Body of pancreas (tissue), 4 donors: ENCODE measurements at regions not wholly inside any gene's neighbourhood (a gene's known extent, or its start where the extent isn't known, plus 50 kb on each side); places are given as distances from the start of the nearest gene placed in this dataset.

Experiments used
- ATAC-seq: fragments of 150-250 bp; one replicate; pipeline ENCODE4 v1.9.1; 2016
- DNase-seq, 4 donors: peaks; one replicate each; pipeline ENCODE4 v3.0.0-alpha.2; 2019
- H3K27ac ChIP-seq, 4 donors: fragments of 200-600 bp; sonication (generic); 1 replicate in 3 of 4; 2 replicates in 1 of 4; pipeline versions ENCODE4 v1.5.1 to v1.6.1; 2016 to 2019; ENCODE audit warnings: mild to moderate bottlenecking in 1 of 4, mixed read lengths in 1 of 4, moderate library complexity in 1 of 4
- H3K27me3 ChIP-seq, 2 donors: fragments of 200-600 bp; sonication (generic); one replicate each; pipeline ENCODE4 v1.6.0; 2016; ENCODE audit warnings: mild to moderate bottlenecking in 1 of 2
- H3K36me3 ChIP-seq, 2 donors: fragments of 200-600 bp; sonication (generic); replicated peaks in 1 of 2; 2 replicates each; pipeline ENCODE4 v1.5.1; 2016; ENCODE audit warnings: low read depth in 2 of 2; ENCODE audit not compliant: insufficient read depth in 1 of 2
- H3K4me1 ChIP-seq: fragments of 200-600 bp; sonication (generic); one replicate; pipeline ENCODE4 v1.6.0; 2016
- H3K4me3 ChIP-seq, 2 donors: fragments of 200-600 bp; sonication (generic); 1 replicate in 1 of 2; 2 replicates in 1 of 2; pipeline ENCODE4 v1.5.1; 2016 to 2019
- H3K9me3 ChIP-seq, 3 donors: fragments of 200-600 bp; sonication (generic); 1 replicate in 2 of 3; 2 replicates in 1 of 3; pipeline ENCODE4 v1.5.1; 2016
- POLR2A ChIP-seq, 3 donors: fragments of 450-650 bp; IDR thresholded peaks; one replicate each; pipeline ENCODE4 v1.6.1; 2016; ENCODE audit warnings: antibody characterized with exemption in 3 of 3, mild to moderate bottlenecking in 2 of 3
- WGBS, 2 donors: methylation state at CpG; one replicate each; pipeline ENCODE4 v1.1.5; 2017; 5-methylcytosine and 5-hydroxymethylcytosine counted together
- intact Hi-C: fragments of 100-400 bp; cut with DNase I; formaldehyde crosslinking; loops from one replicate; pipeline ENCODE4 v1.15.1; 2023
- TF ChIP-seq, protein P1 (sequence below), 7 experiments: fragments of 450-650 bp in 4 of 7; fragments of 200-600 bp in 3 of 7; sonication (generic) in 3 of 7; IDR thresholded peaks; one replicate each; pipeline ENCODE4 v1.5.1; 2016 to 2019; ENCODE audit warnings: antibody characterized with exemption in 7 of 7

DNA sequence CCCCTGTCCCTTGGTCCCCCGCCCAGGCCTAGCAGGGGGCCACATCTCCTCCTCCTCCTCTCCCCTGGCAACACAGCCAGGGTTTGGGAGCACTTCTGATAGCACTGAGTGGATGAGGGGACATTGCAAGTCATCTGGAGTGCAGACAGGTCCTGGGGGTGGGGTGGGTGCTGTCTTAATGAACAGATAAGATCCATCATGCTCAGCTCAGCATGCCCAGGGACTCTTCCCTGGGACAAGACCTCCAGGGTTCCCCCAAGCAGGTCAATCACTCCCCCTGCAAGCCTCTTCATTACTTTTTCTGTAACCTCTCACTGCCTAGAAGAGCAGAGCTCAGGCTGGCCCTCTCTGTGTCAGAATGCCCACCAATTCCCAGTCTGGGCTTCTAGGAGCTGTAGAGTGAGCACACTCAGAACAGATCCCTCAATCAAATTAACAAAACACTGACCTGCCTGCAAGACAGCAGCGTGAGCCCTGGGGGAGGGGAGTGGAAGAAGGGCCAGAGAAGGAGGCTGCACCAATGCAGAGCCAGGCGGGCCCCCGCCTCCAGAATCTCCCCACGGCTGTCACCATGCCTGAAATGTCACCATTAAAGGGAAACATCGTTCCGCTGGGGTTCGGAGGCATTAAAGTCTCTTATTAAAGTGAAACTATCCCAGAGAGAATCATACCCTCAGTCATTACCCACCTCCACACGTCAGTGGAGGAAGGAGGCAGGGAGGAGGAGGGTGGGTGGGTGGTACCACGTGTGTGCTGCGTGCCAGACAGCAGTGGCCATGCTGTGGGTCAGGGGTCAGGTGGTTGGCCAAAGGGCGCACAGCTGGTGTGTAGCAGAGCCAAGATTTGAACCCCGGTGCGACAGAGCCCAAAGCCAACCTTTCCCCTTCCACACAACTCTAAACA, 114.7 kb upstream of the LINGO1 start:
- intact Hi-C loops = no loop called here
- no peak for ATAC-seq

DNA sequence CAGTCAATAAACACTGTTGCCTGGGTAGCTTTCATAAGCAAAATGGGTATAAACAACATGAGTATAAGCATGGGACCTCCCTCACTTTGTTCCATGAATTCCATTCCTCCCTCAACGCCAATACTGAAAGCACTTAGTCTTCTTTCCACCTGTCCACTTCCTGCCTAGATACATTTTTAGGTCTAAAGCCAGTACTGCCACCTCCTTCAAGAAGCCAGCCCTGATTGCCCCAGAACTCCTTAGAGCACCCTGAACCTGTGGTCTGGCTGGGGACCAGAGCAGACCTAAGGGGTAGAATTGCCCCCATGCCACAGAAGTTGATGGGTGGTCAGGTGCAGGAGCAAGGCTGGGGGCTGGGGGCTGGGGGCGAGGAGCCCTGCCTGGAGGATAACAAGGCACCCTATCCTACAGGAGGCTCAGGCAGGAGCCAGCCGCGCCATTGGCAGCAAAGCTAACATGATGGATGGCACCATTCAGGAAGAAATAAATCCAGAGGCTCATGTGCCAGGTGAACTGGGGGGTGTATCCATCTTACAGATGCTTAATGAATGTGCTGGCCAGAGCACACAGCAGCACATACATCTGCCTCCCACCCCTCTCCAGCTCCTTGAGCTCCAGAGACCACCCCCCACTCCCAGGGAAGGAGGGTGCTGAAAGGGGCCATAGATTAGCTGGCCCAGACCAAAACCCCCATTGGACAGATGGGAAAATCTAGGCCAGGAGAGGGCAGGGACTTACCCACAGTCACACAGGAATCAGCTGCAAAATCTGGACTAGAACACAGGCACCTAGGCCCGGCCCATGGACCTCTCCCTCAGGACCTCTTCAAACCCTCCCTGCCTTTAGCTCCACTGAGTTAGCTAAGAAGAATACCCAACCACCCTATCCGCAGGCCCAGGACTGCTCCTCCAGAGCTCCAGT, 113.8 kb upstream of the LINGO1 start:
- Histone ChIP-seq H3K27ac (no peak overlapping the region), H3K9me3 (no peaks in the 10 kb centered on the region), H3K4me3 (no peak overlapping the region), H3K4me1 (no peaks in the 10 kb centered on the region), H3K27me3 (no peaks in the 10 kb centered on the region), H3K36me3 (no peaks in the 10 kb centered on the region)
- TF ChIP-seq POLR2A (IDR thresholded peaks at IDR 0.05) = no peak
- TF ChIP-seq, protein P1, sequence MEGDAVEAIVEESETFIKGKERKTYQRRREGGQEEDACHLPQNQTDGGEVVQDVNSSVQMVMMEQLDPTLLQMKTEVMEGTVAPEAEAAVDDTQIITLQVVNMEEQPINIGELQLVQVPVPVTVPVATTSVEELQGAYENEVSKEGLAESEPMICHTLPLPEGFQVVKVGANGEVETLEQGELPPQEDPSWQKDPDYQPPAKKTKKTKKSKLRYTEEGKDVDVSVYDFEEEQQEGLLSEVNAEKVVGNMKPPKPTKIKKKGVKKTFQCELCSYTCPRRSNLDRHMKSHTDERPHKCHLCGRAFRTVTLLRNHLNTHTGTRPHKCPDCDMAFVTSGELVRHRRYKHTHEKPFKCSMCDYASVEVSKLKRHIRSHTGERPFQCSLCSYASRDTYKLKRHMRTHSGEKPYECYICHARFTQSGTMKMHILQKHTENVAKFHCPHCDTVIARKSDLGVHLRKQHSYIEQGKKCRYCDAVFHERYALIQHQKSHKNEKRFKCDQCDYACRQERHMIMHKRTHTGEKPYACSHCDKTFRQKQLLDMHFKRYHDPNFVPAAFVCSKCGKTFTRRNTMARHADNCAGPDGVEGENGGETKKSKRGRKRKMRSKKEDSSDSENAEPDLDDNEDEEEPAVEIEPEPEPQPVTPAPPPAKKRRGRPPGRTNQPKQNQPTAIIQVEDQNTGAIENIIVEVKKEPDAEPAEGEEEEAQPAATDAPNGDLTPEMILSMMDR (IDR thresholded peaks at IDR 0.05) = no peak
- no peak for ATAC-seq
- DNase-seq = no peak
- 70 to 75% methylated on average over 5 to 6 of the region's 6 CpGs for WGBS, 2 donors
- intact Hi-C loops = no loop called here

More for the DNA sequence above, 114.7 kb upstream of the LINGO1 start:
- no peak for DNase-seq
- H3K4me3 ChIP-seq = no peak overlapping the region
- no peak overlapping the region for H3K27ac ChIP-seq
- no peaks in the 10 kb centered on the region for H3K4me1 ChIP-seq
- no peaks in the 10 kb centered on the region for H3K9me3 ChIP-seq
- no peaks in the 10 kb centered on the region for H3K27me3 ChIP-seq
- WGBS, 2 donors = 50 to 51% methylated on average over 14 of the region's 14 CpGs
- H3K36me3 ChIP-seq = no peaks in the 10 kb centered on the region
- TF ChIP-seq POLR2A (IDR thresholded peaks at IDR 0.05) = no peak
- TF ChIP-seq, protein P1 (IDR thresholded peaks at IDR 0.05) = no peak

DNA sequence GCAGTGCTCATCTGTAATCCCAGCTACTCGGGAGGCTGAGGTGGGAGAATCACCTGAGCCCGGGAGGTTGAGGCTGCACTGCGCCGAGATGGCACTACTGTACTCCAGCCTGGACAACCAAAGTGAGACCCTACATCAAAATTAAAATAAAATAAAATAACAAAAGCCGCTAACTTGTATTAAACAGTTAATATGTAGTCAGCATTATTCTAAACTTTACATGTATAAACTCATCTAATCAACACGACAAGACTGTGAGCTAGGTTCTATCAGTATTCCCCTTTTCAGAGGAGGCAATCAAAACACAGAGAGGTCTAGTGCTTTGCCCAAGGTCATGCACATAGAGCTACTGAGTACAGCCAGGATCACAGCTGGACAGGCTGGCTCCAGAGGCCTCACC, 111.7 kb upstream of the LINGO1 start:
- WGBS, 2 donors = 69 to 79% methylated on average over 6 of the region's 6 CpGs
- Histone ChIP-seq H3K4me1 (no peaks in the 10 kb centered on the region), H3K27me3 (no peaks in the 10 kb centered on the region), H3K27ac (no peak overlapping the region), H3K9me3 (no peaks in the 10 kb centered on the region), H3K4me3 (no peak overlapping the region), H3K36me3 (no peaks in the 10 kb centered on the region)
- no peak for TF ChIP-seq POLR2A (IDR thresholded peaks at IDR 0.05)
- TF ChIP-seq, protein P1 (IDR thresholded peaks at IDR 0.05) = no peak
- ATAC-seq = no peak
- DNase-seq = no peak
- intact Hi-C loops = no loop called here

DNA sequence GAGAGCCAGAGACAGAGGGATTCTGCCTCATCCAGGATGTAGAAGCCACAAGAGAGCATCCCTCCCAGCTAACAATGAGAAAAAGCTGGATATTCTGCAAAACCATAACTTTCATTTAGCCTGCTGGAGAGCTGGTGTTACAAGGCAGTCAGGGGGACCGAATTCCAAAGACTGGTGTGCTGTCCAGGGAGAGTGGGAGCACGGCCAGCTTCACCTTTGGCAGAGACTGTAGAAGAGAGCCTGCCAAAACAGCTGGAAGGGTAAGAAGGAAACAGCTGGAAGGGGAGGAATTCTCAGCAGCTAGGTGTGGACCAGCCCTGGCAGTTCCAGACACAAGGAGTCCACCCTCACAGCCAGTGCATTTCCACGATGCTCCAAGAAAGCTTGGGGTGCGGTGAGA, 109.9 kb upstream of the LINGO1 start:
- no peaks in the 10 kb centered on the region for H3K27me3 ChIP-seq
- 51 to 54% methylated on average over 4 of the region's 4 CpGs for WGBS, 2 donors

More for the DNA sequence above, 109.9 kb upstream of the LINGO1 start:
- no peaks in the 10 kb centered on the region for H3K9me3 ChIP-seq
- H3K4me3 ChIP-seq = no peak overlapping the region
- ATAC-seq (no peak), DNase-seq (no peak)
- no peak overlapping the region for H3K27ac ChIP-seq
- no peaks in the 10 kb centered on the region for H3K36me3 ChIP-seq
- intact Hi-C loops = no loop called here
- TF ChIP-seq POLR2A (IDR thresholded peaks at IDR 0.05) = no peak
- TF ChIP-seq, protein P1 (IDR thresholded peaks at IDR 0.05) = no peak
- H3K4me1 ChIP-seq = no peaks in the 10 kb centered on the region
